Retinal pigment epithelial cell (primary cell): ENCODE measurements at regions not wholly inside any gene's neighbourhood (a gene's known extent, or its start where the extent isn't known, plus 50 kb on each side); places are given as distances from the start of the nearest gene placed in this dataset.

Experiments used
- DNase-seq: peaks from one replicate; pipeline ENCODE4 v3.0.0-alpha.2; 2010; ENCODE audit warnings: low read depth
- H3K4me3 ChIP-seq: 2 replicates; pipeline ENCODE4 v1.5.1; 2011; ENCODE audit warnings: mild to moderate bottlenecking, low read length, control low read depth, moderate library complexity
- CTCF ChIP-seq: conservative IDR thresholded peaks from 2 replicates; pipeline ENCODE4 v1.5.1; 2011; ENCODE audit warnings: low read depth, low read length, control low read depth, inconsistent platforms

GRCh38 chr5:71972777-71973473, 134.3 kb upstream of the MAP1B start:
- DNase-seq: no peak
- no peak for TF ChIP-seq CTCF
- no peak overlapping the region for H3K4me3 ChIP-seq

- H3K4me3 ChIP-seq: no peak overlapping the region
- no peak for DNase-seq
- no peak for TF ChIP-seq CTCF
Observed at GRCh38 chr5:71973563-71973962, 133.7 kb upstream of the MAP1B start.

GRCh38 chr5:71974165-71974564, 133.1 kb upstream of the MAP1B start:
- no peak overlapping the region for H3K4me3 ChIP-seq
- DNase-seq: no peak
- no peak for TF ChIP-seq CTCF

GRCh38 chr5:71974622-71975021, 132.7 kb upstream of the MAP1B start:
- H3K4me3 ChIP-seq: no peak overlapping the region
- no peak for DNase-seq
- TF ChIP-seq CTCF: no peak

- no peak overlapping the region for H3K4me3 ChIP-seq
- DNase-seq: no peak
- no peak for TF ChIP-seq CTCF
Observed at GRCh38 chr5:71976449-71976848, 130.8 kb upstream of the MAP1B start.

GRCh38 chr5:71977311-71977710, 130.0 kb upstream of the MAP1B start:
- DNase-seq: no peak
- H3K4me3 ChIP-seq: no peak overlapping the region
- no peak for TF ChIP-seq CTCF

- no peak for TF ChIP-seq CTCF
- H3K4me3 ChIP-seq: no peak overlapping the region
- no peak for DNase-seq
Observed at GRCh38 chr5:71978216-71978615, 129.1 kb upstream of the MAP1B start.
